GM12891 (cell line): ENCODE measurements at regions not wholly inside any gene's neighbourhood (a gene's known extent, or its start where the extent isn't known, plus 50 kb on each side); places are given as distances from the start of the nearest gene placed in this dataset.

Source experiments
- POLR2A ChIP-seq: IDR thresholded peaks from 2 replicates; pipeline ENCODE4 v1.6.1; 2011; ENCODE audit warnings: low read depth, low read length, control low read depth
- SPI1 ChIP-seq: IDR thresholded peaks from 2 replicates; pipeline ENCODE4 v1.6.1; 2011; ENCODE audit warnings: low read depth, low read length, control low read depth
- TAF1 ChIP-seq: IDR thresholded peaks from 2 replicates; pipeline ENCODE4 v1.6.1; 2011; ENCODE audit warnings: low read depth, low read length, control low read depth

DNA sequence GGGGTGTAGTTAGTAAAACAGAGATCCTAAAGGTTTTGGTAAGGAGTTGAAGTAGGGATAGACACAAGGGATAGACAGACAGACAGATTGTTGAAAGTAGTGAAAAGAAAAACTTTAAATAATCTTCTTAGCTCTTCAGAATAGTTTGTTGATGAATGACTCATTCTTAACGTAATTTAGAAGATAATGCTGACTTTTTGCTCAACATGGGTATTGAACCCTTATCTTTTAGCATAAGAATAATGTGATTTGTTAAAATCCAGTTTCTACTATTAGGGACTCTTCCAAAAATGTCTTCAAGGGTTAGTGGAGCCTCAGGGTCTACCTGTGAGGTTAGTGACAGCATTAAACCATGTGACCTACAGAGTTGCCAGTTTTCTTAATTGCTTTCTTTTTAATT is 411.2 kb downstream of the ETV1 start:
- TF ChIP-seq POLR2A (no peak), SPI1 (no peak), TAF1 (no peak)
